Sciatic nerve (tissue), 2 donors: ENCODE measurements at regions not wholly inside any gene's neighbourhood (a gene's known extent, or its start where the extent isn't known, plus 50 kb on each side); places are given as distances from the start of the nearest gene placed in this dataset.

Experiments used
- ATAC-seq: fragments of 200-7000 bp; cut with Tn5 transposase; one replicate; pipeline ENCODE4 v1.9.1; 2020; ENCODE audit warnings: mild to moderate bottlenecking, moderate library complexity
- DNase-seq: peaks from one replicate; pipeline ENCODE4 v3.0.0-alpha.2; 2020; ENCODE audit warnings: low spot score
- intact Hi-C: fragments of 100-400 bp; cut with DNase I; formaldehyde crosslinking; loops from one replicate; pipeline ENCODE4 v1.14.2; 2022
- donor health status: DM: no; HTN: no; CAD: no.
- donor health status: DM: no; HTN: no; CAD: no.

GRCh38 chr3:72127844-72128243, 342.9 kb upstream of the PROK2 start:
- DNase-seq, result no peak
- intact Hi-C loops, result no loop called here
- ATAC-seq, result no peak

GRCh38 chr3:72127224-72127612, 342.3 kb upstream of the PROK2 start:
- no peak for DNase-seq
- no peak for ATAC-seq
- intact Hi-C loops, result no loop called here

- no peak for ATAC-seq
- intact Hi-C loops, result no loop called here
Measured at GRCh38 chr3:72126441-72127223, 341.7 kb upstream of the PROK2 start.

DNA sequence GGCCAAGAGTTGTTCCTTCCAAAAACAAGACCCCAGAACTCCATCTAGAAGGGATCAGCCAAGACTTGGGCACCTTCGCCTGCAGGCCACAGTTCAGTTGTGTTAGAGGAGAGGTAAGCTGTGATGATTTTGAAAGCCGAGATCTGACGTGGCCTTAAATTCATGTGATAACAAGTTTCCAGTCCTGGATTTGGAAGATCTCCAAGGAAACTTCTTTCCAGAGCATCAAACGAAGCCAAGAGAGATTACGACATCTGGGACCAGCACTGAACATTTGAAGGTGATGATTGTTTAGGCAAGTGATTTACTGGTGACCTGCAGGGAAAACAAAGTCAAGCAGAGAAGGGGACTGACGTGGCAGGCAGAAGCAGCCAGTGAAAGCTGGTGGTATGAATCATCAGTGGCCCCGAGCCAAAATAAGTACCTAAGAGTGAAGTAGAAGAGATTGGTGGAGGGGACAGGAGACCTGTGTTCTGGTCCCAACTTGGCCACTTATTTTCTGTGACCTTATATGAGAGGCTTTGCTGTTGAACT, 339.0 kb upstream of the PROK2 start:
- DNase-seq, result peak; percentile 75
- intact Hi-C loops, result no loop called here
- peak; percentile 95 for ATAC-seq

More at GRCh38 chr3:72126441-72127223, 341.7 kb upstream of the PROK2 start:
- DNase-seq, result no peak

GRCh38 chr3:72120806-72121778, 336.1 kb upstream of the PROK2 start:
- intact Hi-C loops, result no loop called here
- no peak for ATAC-seq
- no peak for DNase-seq

GRCh38 chr3:72120039-72120438, 335.1 kb upstream of the PROK2 start:
- intact Hi-C loops, result no loop called here

GRCh38 chr3:72118628-72119027, 333.7 kb upstream of the PROK2 start:
- ATAC-seq, result no peak

More at GRCh38 chr3:72120039-72120438, 335.1 kb upstream of the PROK2 start:
- no peak for ATAC-seq
- no peak for DNase-seq

GRCh38 chr3:72116226-72116625, 331.3 kb upstream of the PROK2 start:
- intact Hi-C loops, result no loop called here
- DNase-seq, result no peak
- no peak for ATAC-seq

More at GRCh38 chr3:72118628-72119027, 333.7 kb upstream of the PROK2 start:
- intact Hi-C loops, result no loop called here
- DNase-seq, result no peak

GRCh38 chr3:72115307-72115706, 330.4 kb upstream of the PROK2 start:
- DNase-seq (no peak), ATAC-seq (no peak)
- intact Hi-C loops, result no loop called here

GRCh38 chr3:72114773-72115172, 329.8 kb upstream of the PROK2 start:
- no peak for ATAC-seq

GRCh38 chr3:72113964-72114363, 329.0 kb upstream of the PROK2 start:
- DNase-seq, result no peak
- no peak for ATAC-seq
- intact Hi-C loops, result no loop called here

More at GRCh38 chr3:72114773-72115172, 329.8 kb upstream of the PROK2 start:
- no peak for DNase-seq
- intact Hi-C loops, result no loop called here

DNA sequence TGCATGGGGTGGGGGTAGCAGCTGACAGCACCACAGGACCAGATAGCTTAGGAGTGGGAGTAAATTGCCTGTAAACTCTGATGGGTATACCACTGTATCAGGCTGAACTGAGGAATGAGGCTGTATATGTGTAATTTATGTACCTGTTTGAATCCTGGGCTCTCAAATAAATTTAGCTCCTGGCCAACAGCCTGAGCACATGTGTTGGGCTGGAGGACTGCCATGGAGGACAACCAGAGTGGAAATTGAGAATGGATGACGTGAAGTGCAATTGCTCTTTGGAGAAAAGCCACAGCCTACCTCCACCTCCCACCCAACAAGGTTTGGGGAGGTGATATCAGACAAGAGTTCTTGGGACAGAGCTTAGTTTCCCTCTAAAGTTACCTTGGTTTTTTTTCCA, 328.6 kb upstream of the PROK2 start:
- ATAC-seq, result no peak
- no peak for DNase-seq
- intact Hi-C loops, result no loop called here

GRCh38 chr3:72112435-72112834, 327.5 kb upstream of the PROK2 start:
- ATAC-seq (no peak), DNase-seq (no peak)
- intact Hi-C loops, result no loop called here

DNA sequence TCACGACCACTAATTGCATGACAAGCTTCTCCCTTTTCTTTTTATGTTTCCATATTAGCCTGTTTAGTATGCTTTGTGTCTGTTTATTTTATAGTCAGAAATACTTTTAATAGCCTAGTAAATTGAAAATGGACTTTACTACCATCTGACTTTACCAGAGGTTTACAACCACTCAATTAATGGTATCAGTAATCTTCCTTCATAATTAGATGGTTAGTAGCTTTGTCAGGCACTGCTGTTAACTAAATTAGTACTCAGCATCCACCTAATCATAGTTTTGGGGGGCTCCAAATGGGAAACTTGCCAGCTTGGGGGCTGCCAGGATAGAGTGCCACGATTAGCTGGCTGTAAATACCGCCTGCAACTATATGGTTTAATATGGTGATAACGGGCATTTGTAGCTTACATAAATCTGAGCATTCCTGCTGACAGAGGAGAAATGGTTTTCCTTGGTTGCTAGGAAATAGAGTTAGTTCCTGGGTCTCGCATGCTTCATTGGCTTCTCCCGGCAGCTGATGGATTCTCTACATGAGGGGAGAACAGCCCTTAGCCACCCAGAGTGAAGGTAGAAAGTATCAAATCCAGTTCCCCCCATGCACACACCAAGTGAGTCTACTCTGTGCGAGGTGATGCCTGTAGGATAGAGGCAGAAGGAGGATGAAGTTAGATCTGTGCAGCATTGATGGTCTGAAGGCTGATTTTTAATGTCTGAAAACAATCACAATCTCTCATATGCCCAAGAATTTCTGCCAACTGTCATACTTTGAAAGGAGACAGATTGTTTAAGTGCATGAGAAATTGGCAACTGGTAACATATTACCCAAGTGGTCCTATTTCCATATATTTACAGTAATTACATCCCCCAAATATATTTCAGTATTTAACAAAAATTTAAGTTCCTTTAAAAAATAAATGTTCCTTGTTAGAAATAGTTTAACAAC, 326.6 kb upstream of the PROK2 start:
- intact Hi-C loops, result no loop called here
- DNase-seq (no peak), ATAC-seq (no peak)

DNA sequence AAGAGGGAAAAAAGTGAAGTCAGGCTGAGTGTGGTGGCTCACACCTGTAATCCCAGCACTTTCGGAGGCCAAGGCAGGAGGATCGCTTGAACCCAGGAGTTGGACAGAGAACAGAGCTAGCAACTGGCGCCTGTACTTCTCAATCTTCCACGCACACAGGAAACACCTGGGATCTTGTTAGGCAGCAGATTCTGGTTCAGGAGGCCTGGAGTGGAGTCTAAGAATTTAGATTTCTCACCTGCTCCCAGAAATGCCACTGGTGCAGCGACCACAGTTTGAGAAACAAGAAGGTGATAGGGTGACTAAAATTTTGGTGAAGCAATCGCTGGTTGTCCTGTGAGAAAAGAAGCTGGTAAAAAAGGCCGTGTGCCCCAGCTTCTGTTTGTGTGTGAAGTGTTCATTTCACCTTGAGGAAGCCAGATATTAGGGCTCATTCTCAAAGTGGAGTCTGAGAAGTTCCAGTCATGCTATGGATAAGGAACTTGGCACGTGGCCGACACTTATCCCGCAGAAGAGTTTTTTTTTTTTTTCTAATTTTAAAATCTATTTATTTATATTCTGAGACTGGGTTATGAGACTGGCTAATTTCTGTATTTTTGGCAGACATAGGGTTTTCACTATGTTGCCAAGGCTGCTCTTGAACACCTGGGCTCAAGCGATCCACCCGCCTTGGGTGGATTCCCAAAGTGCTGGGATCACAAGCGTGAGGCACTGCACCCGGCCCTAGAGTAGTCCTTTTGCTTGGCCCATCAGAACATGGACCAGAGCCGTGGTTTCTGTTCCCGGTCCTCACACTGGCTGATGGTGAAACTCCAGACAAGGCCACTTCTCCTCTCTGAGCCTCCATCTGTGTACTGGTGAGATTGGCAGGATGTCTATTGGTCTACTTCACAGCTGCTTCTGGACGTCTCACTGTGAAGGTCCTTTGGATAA, 324.6 kb upstream of the PROK2 start:
- DNase-seq (no peak), ATAC-seq (peak; percentile 22)
- intact Hi-C loops, result no loop called here

DNA sequence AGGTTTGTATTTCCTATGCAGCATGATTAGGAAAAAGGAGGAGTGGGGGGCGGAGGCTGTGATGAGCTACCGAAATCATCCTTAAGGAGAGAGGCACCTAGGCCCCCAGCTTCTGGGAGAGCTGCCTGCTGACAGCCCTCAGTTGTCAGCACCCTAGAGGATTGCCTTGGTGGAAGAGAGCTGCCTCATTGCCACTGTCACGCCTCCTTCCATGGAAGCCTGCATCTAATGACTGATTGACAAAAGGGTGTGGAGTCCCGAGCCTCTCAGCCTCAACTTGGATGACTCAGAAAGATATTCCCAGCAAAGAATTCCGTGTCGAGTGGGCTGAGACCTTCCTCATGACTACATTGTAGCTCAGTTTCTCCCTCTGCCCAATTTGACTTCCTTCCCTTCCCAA, 320.4 kb upstream of the PROK2 start:
- intact Hi-C loops, result no loop called here
- ATAC-seq (no peak), DNase-seq (no peak)

- intact Hi-C loops, result no loop called here
Measured at GRCh38 chr3:72102112-72102616, 317.2 kb upstream of the PROK2 start.

More at GRCh38 chr3:72102112-72102616, 317.2 kb upstream of the PROK2 start:
- DNase-seq, result no peak
- peak; percentile 53 for ATAC-seq
